ENCODE measurements at regions not wholly inside any gene's neighbourhood (a gene's known extent, or its start where the extent isn't known, plus 50 kb on each side); places are given as distances from the start of the nearest gene placed in this dataset.

- no peak for TF ChIP-seq CTCF (IDR thresholded peaks at IDR 0.05 in 4 of 5, conservative IDR thresholded peaks at IDR 0.05 in 1 of 5)
- TF ChIP-seq POLR2A (IDR thresholded peaks at IDR 0.05) = no peak
Observed at GRCh38 chr6:74551896-74552295, 654.0 kb downstream of the COL12A1 start.
